GM23248 (cell line): ENCODE measurements at regions not wholly inside any gene's neighbourhood (a gene's known extent, or its start where the extent isn't known, plus 50 kb on each side); places are given as distances from the start of the nearest gene placed in this dataset.

ENCODE experiments used
- EZH2 ChIP-seq: fragments of 200-600 bp; sonication (generic); IDR thresholded peaks from 2 replicates; pipeline ENCODE4 v1.6.1; 2018; ENCODE audit warnings: antibody characterized with exemption, mild to moderate bottlenecking; ENCODE audit not compliant: insufficient read depth, poor library complexity, severe bottlenecking
- EZH2phosphoT487 ChIP-seq: fragments of 200-600 bp; sonication (generic); IDR thresholded peaks from 2 replicates; pipeline ENCODE4 v1.6.1; 2018; ENCODE audit warnings: antibody characterized with exemption, moderate library complexity, mild to moderate bottlenecking, low read depth; ENCODE audit not compliant: insufficient read depth

DNA sequence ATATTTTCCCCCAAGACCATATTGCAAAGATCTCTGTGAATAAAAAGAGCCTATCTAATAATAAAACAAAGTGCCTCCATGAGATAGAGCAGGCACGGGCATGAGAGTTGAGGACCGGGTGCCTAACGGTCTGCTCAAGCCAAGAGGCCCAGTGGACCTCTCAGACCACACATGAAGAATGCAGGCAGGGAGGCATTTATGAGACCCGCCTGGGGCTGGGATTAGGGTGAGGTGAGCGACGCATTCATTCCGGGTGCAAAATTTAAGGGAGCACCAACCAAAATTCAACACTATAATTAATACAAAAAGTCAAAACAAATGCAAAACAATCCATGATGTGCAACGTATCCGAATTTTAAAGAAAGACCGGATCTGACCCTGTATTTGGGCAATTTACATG, 108.5 kb downstream of the MAF start:
- no peak for TF ChIP-seq EZH2
- no peak for TF ChIP-seq EZH2phosphoT487
